ENCODE measurements at regions not wholly inside any gene's neighbourhood (a gene's known extent, or its start where the extent isn't known, plus 50 kb on each side); places are given as distances from the start of the nearest gene placed in this dataset.

DNA sequence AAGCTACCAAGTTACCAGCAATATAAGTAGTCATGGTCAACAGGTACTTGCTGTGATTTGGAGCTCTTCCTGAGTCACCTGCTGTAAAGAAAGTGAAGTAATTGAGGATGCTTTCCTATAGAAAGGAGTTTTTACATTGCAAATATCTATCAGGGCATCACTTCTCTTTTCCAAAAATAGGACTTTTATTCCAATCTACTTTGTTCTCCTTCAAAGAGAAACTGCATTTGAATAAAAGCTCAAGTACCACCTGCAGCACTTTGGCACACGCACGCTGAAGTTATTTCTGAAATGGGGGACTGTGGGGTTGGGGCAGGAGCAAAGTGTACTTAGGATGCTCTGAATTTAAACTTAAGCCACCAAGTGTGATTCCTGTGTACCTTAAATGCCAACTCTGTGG lies 81.8 kb upstream of the PRKAR2B start (continued):
- no peak for TF ChIP-seq ASH2L (IDR thresholded peaks at IDR 0.05; ENCODE audit: low read length)
- TF ChIP-seq POLR2AphosphoS5 (IDR thresholded peaks at IDR 0.05; ENCODE audit: low read depth, low read length), result no peak
- TF ChIP-seq GABPA (IDR thresholded peaks at IDR 0.05; ENCODE audit: borderline replicate concordance, insufficient read depth, low read length), result no peak
- TF ChIP-seq, protein P1, sequence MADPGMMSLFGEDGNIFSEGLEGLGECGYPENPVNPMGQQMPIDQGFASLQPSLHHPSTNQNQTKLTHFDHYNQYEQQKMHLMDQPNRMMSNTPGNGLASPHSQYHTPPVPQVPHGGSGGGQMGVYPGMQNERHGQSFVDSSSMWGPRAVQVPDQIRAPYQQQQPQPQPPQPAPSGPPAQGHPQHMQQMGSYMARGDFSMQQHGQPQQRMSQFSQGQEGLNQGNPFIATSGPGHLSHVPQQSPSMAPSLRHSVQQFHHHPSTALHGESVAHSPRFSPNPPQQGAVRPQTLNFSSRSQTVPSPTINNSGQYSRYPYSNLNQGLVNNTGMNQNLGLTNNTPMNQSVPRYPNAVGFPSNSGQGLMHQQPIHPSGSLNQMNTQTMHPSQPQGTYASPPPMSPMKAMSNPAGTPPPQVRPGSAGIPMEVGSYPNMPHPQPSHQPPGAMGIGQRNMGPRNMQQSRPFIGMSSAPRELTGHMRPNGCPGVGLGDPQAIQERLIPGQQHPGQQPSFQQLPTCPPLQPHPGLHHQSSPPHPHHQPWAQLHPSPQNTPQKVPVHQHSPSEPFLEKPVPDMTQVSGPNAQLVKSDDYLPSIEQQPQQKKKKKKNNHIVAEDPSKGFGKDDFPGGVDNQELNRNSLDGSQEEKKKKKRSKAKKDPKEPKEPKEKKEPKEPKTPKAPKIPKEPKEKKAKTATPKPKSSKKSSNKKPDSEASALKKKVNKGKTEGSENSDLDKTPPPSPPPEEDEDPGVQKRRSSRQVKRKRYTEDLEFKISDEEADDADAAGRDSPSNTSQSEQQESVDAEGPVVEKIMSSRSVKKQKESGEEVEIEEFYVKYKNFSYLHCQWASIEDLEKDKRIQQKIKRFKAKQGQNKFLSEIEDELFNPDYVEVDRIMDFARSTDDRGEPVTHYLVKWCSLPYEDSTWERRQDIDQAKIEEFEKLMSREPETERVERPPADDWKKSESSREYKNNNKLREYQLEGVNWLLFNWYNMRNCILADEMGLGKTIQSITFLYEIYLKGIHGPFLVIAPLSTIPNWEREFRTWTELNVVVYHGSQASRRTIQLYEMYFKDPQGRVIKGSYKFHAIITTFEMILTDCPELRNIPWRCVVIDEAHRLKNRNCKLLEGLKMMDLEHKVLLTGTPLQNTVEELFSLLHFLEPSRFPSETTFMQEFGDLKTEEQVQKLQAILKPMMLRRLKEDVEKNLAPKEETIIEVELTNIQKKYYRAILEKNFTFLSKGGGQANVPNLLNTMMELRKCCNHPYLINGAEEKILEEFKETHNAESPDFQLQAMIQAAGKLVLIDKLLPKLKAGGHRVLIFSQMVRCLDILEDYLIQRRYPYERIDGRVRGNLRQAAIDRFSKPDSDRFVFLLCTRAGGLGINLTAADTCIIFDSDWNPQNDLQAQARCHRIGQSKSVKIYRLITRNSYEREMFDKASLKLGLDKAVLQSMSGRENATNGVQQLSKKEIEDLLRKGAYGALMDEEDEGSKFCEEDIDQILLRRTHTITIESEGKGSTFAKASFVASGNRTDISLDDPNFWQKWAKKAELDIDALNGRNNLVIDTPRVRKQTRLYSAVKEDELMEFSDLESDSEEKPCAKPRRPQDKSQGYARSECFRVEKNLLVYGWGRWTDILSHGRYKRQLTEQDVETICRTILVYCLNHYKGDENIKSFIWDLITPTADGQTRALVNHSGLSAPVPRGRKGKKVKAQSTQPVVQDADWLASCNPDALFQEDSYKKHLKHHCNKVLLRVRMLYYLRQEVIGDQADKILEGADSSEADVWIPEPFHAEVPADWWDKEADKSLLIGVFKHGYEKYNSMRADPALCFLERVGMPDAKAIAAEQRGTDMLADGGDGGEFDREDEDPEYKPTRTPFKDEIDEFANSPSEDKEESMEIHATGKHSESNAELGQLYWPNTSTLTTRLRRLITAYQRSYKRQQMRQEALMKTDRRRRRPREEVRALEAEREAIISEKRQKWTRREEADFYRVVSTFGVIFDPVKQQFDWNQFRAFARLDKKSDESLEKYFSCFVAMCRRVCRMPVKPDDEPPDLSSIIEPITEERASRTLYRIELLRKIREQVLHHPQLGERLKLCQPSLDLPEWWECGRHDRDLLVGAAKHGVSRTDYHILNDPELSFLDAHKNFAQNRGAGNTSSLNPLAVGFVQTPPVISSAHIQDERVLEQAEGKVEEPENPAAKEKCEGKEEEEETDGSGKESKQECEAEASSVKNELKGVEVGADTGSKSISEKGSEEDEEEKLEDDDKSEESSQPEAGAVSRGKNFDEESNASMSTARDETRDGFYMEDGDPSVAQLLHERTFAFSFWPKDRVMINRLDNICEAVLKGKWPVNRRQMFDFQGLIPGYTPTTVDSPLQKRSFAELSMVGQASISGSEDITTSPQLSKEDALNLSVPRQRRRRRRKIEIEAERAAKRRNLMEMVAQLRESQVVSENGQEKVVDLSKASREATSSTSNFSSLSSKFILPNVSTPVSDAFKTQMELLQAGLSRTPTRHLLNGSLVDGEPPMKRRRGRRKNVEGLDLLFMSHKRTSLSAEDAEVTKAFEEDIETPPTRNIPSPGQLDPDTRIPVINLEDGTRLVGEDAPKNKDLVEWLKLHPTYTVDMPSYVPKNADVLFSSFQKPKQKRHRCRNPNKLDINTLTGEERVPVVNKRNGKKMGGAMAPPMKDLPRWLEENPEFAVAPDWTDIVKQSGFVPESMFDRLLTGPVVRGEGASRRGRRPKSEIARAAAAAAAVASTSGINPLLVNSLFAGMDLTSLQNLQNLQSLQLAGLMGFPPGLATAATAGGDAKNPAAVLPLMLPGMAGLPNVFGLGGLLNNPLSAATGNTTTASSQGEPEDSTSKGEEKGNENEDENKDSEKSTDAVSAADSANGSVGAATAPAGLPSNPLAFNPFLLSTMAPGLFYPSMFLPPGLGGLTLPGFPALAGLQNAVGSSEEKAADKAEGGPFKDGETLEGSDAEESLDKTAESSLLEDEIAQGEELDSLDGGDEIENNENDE (IDR thresholded peaks at IDR 0.05; ENCODE audit: insufficient replicate concordance, low read length), result no peak
